ENCODE measurements at regions not wholly inside any gene's neighbourhood (a gene's known extent, or its start where the extent isn't known, plus 50 kb on each side); places are given as distances from the start of the nearest gene placed in this dataset.

DNA sequence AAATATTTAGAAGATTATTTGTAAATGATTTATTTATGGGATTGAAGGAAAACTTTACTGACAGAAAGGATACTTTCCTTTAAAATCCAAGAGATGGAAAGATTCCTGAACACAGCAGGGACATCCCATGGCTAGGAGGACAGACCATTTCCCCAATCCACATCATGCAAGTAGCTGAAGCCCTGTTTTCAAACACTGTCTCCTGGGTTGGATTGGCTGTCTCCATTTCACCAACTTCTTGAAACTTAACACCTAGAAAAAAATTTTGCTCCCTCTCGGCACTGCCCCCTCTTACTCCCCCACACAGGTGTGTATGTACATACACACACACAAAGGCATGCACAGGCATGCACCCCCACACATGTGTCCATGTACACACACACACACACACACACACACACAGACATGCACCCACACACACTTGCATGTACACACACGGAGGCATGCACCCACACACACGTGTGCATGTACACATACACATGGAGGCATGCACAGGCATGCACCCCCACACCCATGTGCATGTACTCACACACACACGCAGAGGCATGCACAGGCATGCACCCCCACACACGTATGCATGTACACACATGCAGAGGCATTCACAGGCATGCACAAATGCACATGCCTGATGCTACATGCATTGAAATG lies 320.0 kb downstream of the CHRM3 start:
- TF ChIP-seq, protein P1, sequence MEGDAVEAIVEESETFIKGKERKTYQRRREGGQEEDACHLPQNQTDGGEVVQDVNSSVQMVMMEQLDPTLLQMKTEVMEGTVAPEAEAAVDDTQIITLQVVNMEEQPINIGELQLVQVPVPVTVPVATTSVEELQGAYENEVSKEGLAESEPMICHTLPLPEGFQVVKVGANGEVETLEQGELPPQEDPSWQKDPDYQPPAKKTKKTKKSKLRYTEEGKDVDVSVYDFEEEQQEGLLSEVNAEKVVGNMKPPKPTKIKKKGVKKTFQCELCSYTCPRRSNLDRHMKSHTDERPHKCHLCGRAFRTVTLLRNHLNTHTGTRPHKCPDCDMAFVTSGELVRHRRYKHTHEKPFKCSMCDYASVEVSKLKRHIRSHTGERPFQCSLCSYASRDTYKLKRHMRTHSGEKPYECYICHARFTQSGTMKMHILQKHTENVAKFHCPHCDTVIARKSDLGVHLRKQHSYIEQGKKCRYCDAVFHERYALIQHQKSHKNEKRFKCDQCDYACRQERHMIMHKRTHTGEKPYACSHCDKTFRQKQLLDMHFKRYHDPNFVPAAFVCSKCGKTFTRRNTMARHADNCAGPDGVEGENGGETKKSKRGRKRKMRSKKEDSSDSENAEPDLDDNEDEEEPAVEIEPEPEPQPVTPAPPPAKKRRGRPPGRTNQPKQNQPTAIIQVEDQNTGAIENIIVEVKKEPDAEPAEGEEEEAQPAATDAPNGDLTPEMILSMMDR (IDR thresholded peaks at IDR 0.05; ENCODE audit: insufficient read depth, low read length, poor library complexity, severe bottlenecking), result no peak
- no peak for TF ChIP-seq EZH2phosphoT487 (conservative IDR thresholded peaks at IDR 0.05; ENCODE audit: low read length)
